Choroid plexus epithelial cell (primary cell): ENCODE measurements at regions not wholly inside any gene's neighbourhood (a gene's known extent, or its start where the extent isn't known, plus 50 kb on each side); places are given as distances from the start of the nearest gene placed in this dataset.
A peak's percentile ranks its signal among the peaks of the same experiment; 100 is the strongest.

Source experiments
- DNase-seq: peaks from one replicate; pipeline ENCODE4 v3.0.0-alpha.2; 2010; ENCODE audit warnings: low read depth
- H3K4me3 ChIP-seq: 2 replicates; pipeline ENCODE4 v1.5.1; 2011; ENCODE audit warnings: low read depth, mild to moderate bottlenecking, control low read depth, low read length, moderate library complexity
- TF ChIP-seq, protein P1 (sequence below): conservative IDR thresholded peaks from 2 replicates; pipeline ENCODE4 v1.5.1; 2011; ENCODE audit warnings: low read depth, mild to moderate bottlenecking, control low read depth, inconsistent platforms, low read length, moderate library complexity

DNA sequence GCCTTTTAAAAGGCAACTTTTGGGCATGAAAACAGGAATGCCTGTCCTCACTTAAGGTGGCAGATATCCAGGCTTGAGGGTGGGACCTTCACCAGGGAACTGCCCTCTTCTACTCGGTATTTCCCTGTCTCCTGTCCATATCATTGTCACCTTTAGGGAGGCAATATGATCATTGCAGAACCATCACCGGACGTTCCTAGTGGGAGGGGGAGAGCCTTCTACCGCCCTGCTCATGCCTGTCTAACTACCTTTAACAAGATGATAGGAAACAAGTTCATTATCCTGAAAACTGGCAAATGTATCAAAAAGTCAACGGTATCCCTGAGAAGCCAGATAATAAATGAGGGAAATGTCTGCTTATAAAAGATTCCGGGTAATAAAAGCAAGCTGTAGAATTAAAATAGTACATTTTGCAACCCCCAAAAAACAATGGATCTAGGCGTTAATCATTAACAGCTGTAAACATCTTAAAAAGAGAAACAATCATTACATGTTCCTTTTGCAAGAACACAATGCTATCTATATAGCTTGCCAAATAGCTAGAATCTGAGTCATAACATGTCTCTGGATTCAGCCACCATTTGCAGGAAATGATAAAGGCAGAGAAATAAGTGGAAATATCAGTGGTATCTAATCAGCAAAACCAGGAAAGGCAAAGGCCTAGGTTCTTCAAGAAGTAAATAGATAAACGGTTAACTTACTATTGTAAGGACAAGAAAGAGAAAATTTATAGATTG lies 852.9 kb upstream of the ADGRL4 start:
- no peak overlapping the region for H3K4me3 ChIP-seq
- TF ChIP-seq, protein P1, sequence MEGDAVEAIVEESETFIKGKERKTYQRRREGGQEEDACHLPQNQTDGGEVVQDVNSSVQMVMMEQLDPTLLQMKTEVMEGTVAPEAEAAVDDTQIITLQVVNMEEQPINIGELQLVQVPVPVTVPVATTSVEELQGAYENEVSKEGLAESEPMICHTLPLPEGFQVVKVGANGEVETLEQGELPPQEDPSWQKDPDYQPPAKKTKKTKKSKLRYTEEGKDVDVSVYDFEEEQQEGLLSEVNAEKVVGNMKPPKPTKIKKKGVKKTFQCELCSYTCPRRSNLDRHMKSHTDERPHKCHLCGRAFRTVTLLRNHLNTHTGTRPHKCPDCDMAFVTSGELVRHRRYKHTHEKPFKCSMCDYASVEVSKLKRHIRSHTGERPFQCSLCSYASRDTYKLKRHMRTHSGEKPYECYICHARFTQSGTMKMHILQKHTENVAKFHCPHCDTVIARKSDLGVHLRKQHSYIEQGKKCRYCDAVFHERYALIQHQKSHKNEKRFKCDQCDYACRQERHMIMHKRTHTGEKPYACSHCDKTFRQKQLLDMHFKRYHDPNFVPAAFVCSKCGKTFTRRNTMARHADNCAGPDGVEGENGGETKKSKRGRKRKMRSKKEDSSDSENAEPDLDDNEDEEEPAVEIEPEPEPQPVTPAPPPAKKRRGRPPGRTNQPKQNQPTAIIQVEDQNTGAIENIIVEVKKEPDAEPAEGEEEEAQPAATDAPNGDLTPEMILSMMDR, result no peak
- DNase-seq, result peak; percentile 71

DNA sequence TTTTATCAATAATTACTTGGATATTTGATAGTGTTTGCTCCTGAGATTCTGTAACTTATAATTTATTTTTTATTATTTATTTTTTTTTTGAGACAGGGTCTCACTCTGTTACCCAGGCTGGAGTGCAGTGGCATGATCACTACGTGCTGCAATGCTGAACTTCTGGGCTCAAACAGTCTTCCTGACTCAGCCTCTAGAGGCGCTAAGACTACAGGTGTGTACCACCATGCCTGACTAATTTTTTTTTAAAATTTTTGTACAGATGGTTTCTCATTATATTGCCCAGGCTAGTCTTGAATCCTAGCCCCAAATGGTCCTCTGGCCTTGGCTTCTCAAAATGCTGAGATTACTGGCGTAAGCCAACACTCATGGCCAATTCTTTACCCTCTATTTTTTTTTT lies 845.5 kb upstream of the ADGRL4 start:
- DNase-seq, result no peak
- TF ChIP-seq, protein P1, result peak; percentile 42

DNA sequence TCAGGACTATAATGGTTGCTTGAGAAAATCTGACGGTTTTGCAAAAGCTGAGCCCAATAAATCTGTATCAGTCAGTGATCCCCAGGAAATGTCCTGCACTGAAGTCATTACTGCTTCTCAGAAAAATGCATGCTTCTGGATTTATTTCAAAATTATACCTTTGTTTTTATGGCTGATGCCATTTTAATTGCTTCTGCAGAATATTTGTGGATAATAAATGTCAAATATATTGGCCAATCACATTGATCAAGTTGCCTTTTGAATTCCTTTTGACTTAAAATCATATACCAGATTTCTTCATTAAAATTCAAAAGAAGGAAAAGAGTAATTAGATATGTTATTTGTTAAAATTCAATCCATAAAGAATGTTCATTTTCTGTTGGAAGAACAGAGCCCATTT lies 842.9 kb upstream of the ADGRL4 start:
- H3K4me3 ChIP-seq, result no peak overlapping the region
- DNase-seq, result no peak
- TF ChIP-seq, protein P1, result no peak

More for the DNA sequence above, 845.5 kb upstream of the ADGRL4 start:
- H3K4me3 ChIP-seq, result no peak overlapping the region

DNA sequence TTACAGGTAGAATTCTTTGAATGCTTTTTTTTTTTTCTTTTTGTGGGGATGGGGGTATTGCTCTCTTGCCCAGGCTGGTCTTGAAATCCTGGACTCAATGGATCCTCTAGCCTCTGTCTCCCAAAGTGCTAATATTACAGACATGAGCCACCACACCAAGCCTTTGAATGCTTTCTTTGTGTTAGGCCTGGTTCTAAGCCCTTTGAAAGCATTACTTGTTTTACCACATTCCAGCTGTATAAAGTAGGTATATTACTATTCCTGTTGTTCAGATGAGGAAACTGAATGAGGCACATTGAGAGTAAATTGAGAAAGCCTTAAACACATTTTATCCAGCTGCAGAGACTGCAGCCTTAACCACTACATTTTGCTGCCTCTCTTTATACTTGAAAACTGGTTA lies 841.8 kb upstream of the ADGRL4 start:
- TF ChIP-seq, protein P1, result no peak
- H3K4me3 ChIP-seq, result no peak overlapping the region
- DNase-seq, result no peak

DNA sequence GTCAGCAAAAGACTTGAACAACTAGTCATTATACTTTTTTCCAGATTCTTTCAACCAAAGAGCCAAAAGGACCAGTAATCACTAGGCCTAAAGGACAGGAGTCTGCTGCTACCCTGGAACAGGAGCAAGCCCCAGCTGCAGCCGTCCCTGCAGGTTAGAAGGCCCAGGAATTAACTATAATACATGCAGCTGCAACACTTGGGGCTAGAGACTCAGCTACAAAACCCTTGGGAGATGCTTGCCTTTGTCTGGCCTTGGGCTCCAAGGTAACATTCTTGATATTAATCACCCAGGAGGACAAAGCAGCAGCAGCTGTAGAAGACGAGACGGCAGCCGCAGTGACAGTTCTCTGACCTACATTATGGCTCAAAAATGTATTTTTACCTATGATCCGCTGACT lies 841.2 kb upstream of the ADGRL4 start:
- DNase-seq, result no peak
- H3K4me3 ChIP-seq, result no peak overlapping the region
- TF ChIP-seq, protein P1, result no peak

DNA sequence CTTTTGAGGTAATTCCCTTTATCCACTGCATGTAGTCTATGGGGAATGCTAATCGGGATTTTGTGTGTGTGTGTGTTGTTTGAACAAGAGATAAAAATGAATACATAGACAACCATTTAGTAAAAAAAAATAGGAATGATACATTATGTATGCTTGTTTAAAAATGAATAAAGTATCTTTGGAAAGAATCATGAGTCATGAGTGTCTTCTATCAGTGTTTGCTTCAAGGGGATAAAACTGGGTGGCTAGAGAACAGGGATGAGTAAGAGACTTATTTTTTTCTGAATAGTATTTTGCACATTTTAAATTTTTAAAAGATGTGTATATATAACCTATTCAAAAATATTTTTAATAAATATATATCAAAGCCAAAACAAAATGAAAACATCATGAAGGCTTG lies 839.4 kb upstream of the ADGRL4 start:
- DNase-seq, result peak; percentile 39
- TF ChIP-seq, protein P1, result no peak
- no peak overlapping the region for H3K4me3 ChIP-seq

DNA sequence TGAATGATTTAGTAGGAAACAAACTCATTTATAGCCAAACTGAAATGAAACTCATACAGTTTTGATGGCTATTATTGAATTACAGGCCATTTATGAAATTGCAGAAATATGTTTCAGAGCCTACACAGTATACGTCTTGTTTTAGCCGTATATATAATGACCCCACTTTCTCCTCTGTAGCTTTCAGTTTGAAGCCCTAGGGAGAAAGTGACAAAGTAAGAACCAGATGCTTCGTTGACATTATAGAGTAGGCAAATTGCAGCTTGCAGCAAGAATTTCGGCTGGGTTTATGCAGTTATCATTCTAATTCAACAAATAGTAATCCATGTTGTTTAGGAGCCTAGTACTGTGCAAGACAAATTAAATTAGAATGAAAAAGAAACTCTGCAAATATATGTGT lies 836.3 kb upstream of the ADGRL4 start:
- TF ChIP-seq, protein P1, result no peak
- no peak for DNase-seq
- H3K4me3 ChIP-seq, result no peak overlapping the region
